ENCODE measurements at regions not wholly inside any gene's neighbourhood (a gene's known extent, or its start where the extent isn't known, plus 50 kb on each side); places are given as distances from the start of the nearest gene placed in this dataset.

GRCh38 chr12:73274976-73275375, 1002.8 kb downstream of the TRHDE start:
- TF ChIP-seq CTCF (conservative IDR thresholded peaks at IDR 0.05): no peak
- no peak overlapping the region for H3K4me3 Mint-ChIP-seq
- no peak overlapping the region for H4K5ac ChIP-seq (ENCODE audit: insufficient read length, low read depth, low read length)
- H4K91ac ChIP-seq (ENCODE audit: insufficient read length, low read depth, low read length): no peak overlapping the region
- H3K27ac ChIP-seq (ENCODE audit: insufficient read length, low read depth, low read length): no peak overlapping the region
- H3K14ac ChIP-seq (ENCODE audit: insufficient read depth, low read length): no peak overlapping the region
- H3K79me2 ChIP-seq (ENCODE audit: insufficient read depth, low read length): no peaks in the 10 kb centered on the region
- no peaks in the 10 kb centered on the region for H3K79me1 ChIP-seq (ENCODE audit: insufficient read depth, low read depth, low read length, poor library complexity, severe bottlenecking)
- H3K9me3 Mint-ChIP-seq: peaks cover 0 to 6% of the 10 kb centered on the region in 2 experiments; a peak in 3 of 5 replicates
- H3K4ac ChIP-seq (ENCODE audit: low read depth, low read length): no peak overlapping the region
- no peak for DNase-seq
- no peaks in the 10 kb centered on the region for H3K4me1 Mint-ChIP-seq
- no peak overlapping the region for H3K23ac ChIP-seq (ENCODE audit: insufficient read length, low read depth, low read length)
- peaks cover 0 to 5% (median 0%) of the 10 kb centered on the region in 3 experiments; a peak in 2 of 7 replicates for H3K36me3 Mint-ChIP-seq (ENCODE audit: insufficient read depth in 1 of 3, low read depth in 3 of 3)
- no peak overlapping the region for H3K4me2 ChIP-seq (ENCODE audit: insufficient read depth, insufficient read length, low read length)
- H3K23me2 ChIP-seq (ENCODE audit: insufficient read length, low read depth, low read length, poor library complexity, severe bottlenecking): no peaks in the 10 kb centered on the region
- no peak overlapping the region for H3K56ac ChIP-seq (ENCODE audit: insufficient read length, low read depth, low read length)
- no peak overlapping the region for H2BK20ac ChIP-seq (ENCODE audit: low read depth, low read length, poor library complexity, severe bottlenecking)
- WGBS (ENCODE audit: extremely low coverage, insufficient read length, low lambda C conversion rate): no CpG with 5 or more reads among the region's 3 CpGs
- H4K8ac ChIP-seq (replicated peaks; ENCODE audit: insufficient read length, low read depth, low read length): no peak overlapping the region
- no peaks in the 10 kb centered on the region for H3K4me1 ChIP-seq (ENCODE audit: insufficient read depth, low read length)
- no peak overlapping the region for H2AK5ac ChIP-seq (ENCODE audit: insufficient read length, low read length)
- no peaks in the 10 kb centered on the region for H4K20me1 ChIP-seq (ENCODE audit: control insufficient read depth, insufficient read depth, insufficient read length)
- no peaks in the 10 kb centered on the region; the same call in 1 of the 2 replicates for H3K27me3 ChIP-seq (ENCODE audit: insufficient read depth, low read length)
- no peak overlapping the region for H2BK120ac ChIP-seq (ENCODE audit: low read depth, low read length, poor library complexity, severe bottlenecking)
- no peak overlapping the region for H3K18ac ChIP-seq (ENCODE audit: insufficient read length, low read depth, low read length)
- no peak overlapping the region for H2BK15ac ChIP-seq (ENCODE audit: low read depth, low read length)
- no peak overlapping the region for H2AFZ ChIP-seq (ENCODE audit: low read length)
- H2BK5ac ChIP-seq (ENCODE audit: insufficient read length, low read length): no peak overlapping the region
- no peak overlapping the region for H3K9ac ChIP-seq (ENCODE audit: extremely low read depth, insufficient read length, low read length)
- H3K27me3 Mint-ChIP-seq (ENCODE audit: low read depth): no peaks in the 10 kb centered on the region
- no peak overlapping the region for H3T11ph ChIP-seq (ENCODE audit: low read length)
- no peak overlapping the region for H2BK12ac ChIP-seq (ENCODE audit: insufficient read length, low read depth, low read length)
- no peaks in the 10 kb centered on the region for H3K9me3 ChIP-seq (ENCODE audit: control insufficient read depth, low read depth, low read length)
- peak overlapping the region in 1 of 3 experiments; percentile 1; a peak in 1 of 7 replicates for H3K27ac Mint-ChIP-seq

All from H9 (cell line).